HG03575 (cell line): ENCODE measurements at regions not wholly inside any gene's neighbourhood (a gene's known extent, or its start where the extent isn't known, plus 50 kb on each side); places are given as distances from the start of the nearest gene placed in this dataset.

Experiments used
- ATAC-seq: cut with Tn5 transposase; IDR thresholded peaks from one replicate; pipeline ENCODE4 v1.9.1; 2021; ENCODE audit not compliant: unreplicated experiment, insufficient number of reproducible peaks, low FRiP score; ENCODE audit errors: extremely low read depth

DNA sequence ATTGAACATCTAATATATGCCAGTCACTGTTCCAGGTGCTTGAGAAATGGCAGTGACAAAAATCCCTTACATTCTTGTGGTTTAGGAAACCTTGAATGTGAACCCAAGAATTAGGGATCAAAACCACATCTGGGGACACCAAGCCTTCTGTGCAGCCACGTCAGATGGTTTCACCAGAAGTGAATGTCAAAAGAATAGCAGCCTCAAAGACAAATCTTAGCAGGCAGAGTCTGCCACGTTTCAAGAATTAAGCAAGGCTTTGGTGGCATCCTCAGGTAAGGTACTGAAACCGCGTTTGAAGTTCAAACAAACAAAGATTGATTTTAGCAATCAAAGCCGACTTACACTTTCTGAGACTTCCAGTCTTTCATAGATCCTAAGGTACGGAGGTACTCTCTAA is 225.5 kb upstream of the GNAI1 start:
- no peak for ATAC-seq

DNA sequence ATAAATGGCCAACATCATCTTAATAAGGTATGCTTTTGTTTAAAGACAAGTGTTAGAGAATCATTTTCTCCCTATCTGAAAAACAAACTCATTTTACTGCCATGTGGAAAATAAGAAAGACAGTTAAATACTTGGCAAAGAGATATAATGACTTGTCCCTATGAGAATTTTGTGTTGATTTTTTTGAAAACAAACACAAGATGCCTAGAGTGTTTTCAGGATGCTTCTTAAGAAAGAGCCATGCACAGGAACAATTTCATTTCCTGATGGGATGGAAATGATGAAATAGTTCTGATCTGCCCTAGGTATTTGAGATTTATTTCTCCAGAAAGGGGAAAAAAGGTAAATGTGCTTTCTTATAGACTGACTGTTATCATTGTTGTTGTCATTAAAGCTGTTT is 237.5 kb upstream of the GNAI1 start:
- ATAC-seq = no peak

DNA sequence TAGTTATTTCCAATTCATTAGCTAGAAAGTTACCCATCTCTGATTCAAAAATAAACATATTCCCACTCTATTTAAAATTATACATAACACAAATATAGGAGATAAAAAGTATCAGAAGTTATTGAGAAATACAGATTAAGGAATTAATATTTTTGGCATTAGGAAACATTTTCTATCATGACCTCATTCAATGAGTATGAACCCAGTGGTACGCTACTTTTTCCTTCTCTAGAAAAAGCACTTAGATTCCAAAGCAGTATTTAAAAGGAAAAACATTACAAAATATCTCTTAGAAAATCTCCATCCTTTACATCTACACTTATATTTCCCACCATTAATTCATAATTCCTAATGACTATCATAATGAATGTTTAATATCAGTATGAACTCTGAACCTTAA is 240.6 kb upstream of the GNAI1 start:
- ATAC-seq = no peak

DNA sequence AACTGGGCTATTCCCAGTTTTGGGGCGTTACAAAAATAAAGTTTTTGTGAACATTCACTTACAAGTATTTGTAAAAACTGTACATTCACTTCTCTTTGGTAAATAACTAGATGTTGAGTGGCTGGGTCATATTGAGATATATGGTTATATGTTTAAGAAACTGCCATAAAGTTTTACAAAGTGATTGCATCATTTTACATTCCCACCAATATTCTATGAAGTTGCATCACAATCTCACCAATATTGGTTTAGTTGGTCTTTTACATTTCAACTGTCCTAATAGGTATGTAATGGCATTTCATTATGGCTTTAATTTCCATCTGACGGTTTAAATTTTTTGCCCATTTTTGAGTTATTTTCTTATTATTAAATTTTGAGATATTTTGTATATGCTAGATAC is 251.7 kb upstream of the GNAI1 start:
- no peak for ATAC-seq

DNA sequence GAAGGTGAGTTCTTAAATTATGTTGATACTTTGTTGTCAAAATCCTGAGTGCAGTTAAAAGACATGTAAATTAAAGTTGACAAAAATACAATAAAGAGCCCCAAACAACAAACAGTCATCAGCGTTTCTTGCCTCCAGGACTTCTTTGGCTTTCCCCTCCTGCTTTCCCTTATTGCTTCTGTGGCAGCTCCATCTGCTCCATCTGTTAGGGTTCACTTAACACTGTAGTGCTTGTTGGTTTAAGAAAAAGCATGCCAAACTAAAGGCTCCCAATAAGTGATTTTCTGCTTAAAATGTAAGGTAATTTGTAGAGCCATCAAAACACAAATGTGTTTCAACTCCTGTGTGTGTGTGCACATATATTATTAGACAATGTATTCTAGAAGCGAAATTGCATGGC is 254.3 kb upstream of the GNAI1 start:
- no peak for ATAC-seq

DNA sequence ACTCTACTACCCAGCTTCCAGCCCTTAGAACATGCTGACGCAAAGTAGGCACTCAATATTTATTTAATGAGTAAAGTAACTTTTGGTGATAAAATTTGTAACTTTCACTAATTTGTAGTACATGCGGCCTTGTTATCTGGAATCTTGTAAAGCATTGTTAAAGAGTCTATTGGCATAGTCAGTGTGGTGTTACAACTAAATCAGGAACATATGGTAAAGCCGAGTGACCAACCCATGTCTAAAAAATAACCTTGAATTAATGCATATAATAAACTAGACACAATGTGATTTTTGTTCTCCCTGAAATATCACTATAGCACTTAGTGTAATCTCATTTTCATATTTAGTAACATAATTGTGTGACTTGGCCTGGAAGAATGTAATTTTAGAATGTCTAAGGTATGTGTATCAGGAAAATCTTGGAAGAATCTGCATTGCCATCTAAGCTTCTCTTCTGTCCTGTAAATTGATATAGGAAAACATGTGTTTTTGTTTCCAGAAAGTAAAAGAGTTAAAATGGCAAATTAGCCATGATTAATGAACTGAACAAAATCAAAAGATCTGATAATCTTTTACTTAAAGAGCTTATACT is 256.7 kb upstream of the GNAI1 start:
- no peak for ATAC-seq

DNA sequence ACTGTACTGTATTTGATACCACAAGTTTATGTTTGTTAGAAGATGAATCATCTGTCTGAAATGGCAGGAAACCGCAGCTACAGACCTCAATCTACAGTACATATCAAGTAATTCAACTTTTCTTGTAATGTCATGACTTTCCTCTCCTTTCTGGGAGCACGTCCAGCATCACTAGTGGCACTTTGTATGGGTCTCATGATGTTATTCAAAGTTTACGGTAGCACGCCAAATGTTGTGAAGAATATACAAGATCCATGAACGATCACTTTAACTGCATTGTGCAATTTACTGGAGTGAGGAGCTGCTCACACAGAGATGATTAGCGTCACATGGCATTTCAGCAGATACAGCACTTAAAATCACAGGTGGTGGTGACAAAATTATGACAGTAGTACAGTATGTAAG is 257.8 kb upstream of the GNAI1 start:
- ATAC-seq = no peak

DNA sequence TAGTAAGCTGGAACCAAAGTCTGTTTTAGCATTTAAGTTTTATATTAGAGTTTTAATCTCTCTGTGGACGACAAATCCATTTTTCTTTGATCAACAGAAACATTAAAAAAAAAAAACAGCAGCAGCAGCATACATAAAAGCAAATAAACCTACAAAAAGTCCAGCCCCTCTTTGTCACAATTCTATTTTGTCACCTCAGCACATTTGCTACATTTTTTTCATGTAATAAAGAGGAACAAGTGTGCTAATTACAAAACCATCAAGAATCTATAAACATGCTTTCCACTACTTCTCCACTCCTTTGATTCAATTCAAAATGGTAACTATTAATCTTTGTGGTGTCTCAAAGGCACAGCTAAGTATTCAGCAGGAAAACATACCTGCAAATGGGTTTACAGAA is 259.8 kb upstream of the GNAI1 start:
- no peak for ATAC-seq

DNA sequence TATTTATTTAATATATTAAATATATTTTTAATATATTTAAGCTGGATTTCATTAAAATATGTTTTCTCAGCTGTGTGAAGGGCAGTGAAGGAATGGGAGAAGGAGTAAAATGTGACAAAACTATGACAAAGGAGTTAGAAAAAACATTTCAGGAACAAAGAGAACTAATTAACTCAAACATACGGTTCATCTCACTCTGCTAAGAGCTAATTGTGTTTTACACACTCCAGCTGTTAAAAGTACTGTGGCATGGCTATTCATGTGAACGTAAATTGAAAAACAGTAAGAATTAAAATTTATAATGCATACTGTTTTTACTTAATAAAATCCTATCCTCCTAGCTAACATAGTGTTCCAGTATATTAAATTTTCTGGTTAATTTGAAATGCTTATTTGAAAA is 262.5 kb upstream of the GNAI1 start:
- no peak for ATAC-seq

DNA sequence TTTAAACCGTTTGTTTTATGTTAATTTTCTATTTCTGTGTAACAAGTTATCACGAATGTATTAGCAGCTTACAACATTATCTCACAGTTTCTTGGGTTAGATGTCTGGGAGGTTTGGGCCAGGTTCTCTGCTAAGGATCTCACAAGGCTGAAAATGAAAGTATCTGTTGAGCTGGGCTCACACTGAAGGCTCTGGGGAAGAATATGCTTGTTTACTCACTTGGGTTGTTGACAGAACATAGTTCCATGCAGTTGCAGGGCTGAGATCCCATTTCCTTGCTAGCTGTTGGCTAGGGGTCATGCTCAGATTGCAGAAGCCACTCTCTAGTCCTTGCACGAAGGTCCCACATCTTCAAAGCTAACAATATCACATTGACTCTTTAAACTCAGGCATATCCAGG is 266.6 kb upstream of the GNAI1 start:
- no peak for ATAC-seq

DNA sequence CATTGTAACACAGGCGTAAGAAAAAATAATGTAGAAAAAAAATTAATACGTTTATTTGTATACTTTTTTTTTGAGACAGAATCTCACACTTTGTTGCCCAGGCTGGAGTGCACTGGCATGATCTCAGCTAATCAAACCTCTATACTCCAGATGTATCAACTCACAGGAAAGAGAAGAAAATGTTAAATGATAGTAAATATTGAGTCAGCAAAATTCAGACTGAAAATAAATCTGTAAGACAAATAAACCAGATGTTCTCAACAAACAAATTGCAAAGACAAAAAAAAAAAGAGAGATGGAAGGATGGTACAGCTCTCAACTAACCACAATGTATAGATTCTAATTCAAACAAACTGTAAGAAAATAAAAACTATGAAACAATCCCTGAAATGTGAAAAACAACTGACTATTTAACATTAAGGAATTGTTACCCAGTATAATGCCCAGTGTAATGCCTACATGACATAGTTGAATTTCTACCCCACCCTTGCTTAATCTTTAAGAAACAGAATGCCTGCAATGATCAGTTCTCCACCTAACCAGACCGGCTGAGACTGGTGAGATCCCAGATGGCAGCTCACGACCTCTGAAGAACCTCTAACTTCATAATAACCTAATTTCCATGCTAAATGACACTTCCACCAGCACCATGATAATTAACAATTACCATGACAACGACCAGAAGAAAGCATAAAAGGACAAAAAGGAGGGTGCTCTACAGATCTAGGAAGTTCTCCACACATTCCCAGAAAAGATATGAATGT is 272.0 kb upstream of the GNAI1 start:
- no peak for ATAC-seq

DNA sequence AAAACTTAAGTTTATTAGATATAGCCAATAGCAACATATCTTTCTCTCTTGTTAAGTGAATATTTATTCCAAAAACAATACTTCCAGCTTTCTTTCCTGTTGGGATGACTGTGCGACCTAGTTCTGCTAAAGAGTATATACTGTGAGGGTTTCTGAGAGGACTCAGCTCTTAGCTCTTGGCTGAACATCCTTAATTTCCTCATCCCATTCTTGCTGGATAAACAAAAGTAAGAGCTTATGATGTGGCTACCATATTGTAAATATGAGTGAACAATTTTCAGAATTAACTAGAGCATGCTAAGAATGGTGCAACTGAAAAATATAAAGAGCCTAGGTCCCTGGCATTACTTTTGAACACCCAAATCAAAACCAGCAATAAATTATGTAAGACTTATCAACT is 279.5 kb upstream of the GNAI1 start:
- no peak for ATAC-seq

DNA sequence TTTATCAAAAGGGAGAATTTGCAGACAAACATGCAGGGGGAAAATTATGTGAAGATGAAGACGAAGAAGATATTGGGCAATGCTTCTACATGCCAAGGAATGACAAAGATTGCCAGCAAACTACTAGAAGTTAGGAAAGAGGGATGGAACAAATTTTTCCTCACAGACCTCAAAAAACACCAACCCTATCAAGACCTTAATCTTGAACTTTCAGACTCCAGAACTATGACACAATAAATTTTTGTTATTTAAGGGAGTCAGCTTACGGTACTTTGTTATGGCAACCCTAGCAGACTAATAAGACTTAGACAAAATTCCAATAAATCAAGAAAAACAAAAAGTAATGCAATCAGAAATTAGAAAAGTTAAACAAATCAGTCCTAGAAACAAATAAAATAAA is 280.0 kb upstream of the GNAI1 start:
- no peak for ATAC-seq

DNA sequence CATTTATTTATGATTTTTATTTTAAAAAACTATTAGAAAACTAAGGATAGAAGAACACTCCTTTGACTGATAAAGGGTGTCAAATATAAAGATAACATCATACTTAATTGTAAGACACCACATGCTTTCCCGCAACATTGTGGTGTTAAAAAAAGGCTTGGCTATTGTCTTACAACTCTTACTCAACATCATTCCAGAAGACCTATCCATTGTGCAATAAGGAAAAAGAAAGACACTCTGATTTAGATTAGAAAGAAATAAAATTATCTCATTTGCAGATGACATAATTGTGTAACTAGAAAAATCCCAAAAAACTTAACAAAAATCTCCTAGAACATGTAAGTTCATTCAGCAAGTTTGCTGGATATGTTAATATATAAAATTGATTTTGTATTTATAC is 296.7 kb upstream of the GNAI1 start:
- ATAC-seq = no peak

DNA sequence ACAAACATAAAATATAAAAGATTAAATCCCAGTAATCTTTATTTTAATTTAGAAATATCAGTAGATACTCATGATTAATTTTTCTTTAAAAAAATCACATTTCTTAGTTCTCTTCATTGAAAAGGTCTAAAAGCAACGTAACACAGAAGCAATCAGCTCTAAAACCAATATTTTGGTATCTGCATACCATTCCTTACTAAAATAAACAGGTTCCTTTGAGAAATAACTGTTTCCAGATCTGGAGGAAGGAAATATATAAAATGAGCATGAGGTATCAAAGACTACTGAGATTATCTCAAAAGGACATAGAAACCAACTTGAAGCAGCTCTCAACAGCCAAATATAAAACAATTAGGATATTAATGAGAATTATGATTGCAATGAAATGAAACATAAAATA is 301.0 kb upstream of the GNAI1 start:
- no peak for ATAC-seq

DNA sequence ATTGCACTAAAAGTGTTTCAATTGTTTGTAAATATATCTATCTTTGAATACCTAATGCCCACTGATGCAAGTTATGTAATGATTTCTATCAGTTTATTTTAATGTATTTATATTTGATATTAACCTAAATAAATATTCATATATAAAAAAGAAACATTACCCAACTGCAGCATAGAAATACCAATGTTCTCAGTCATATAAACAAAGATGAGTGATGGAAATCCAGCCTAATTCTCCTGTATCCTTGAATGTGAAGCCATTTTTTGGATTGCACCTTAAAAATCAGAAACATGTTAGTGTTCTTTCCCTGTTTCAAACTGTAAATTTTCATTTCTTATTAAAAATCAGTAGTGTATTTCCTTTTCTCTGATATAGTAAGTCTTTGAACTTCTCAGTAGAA is 305.8 kb upstream of the GNAI1 start:
- ATAC-seq = no peak

DNA sequence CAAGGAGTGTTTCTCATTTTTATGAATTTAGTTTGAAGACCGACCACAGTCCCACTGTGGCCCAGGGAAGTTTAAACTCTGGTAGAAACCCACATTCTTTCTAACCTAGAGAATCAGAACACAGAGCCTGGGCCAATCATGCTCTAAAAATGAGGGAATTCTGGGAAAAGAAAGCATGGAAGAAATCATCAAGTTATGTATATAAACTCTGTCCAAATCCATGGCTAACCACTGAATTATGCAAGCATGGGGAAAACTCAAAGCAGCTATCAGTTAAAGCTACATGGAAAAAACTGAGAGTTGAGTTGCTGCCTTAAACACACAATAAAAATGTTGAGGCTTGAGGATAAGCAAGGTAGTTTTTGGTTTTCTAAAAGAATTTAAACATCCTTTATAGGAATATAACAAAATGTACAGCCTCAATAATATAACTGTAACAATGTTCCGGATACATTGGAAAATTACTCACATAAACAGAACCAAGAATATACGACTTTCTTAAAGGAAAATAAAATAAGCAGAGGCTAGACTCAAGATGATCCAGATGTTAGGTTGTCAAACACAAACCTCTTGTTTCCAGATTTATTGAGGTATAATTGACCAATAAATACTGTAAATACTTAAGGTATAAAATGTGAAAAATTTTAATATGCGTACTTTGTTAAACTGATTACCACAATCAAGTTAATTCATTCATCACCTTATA is 311.2 kb upstream of the GNAI1 start:
- no peak for ATAC-seq

DNA sequence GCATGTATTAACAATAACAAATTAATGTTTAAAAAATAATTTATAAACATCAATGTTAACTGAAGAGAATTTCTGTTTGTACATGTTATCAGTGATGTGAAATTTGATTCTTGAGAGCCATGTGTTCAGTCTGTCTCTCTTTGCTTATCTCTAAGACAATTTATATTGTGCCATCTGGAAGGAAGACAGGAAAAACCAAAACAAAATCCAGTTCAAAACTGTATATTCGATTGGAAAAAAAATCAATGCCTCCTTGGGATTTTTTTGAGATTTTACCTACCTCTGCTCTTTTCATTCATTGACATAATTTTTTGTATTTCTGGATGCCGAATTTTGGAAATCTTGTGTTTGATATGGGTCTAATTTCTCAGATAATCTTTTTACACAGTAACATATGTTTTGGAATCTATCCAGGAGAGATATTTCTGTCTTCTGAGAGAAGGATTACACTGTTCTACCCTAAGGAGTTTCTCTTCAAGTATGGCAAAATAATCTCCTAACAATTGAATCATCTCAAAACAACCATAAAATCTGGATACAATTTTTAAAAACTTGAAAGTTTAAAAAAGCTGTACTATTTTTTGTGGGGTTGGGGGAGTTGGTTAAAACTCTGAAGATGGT is 311.9 kb upstream of the GNAI1 start:
- no peak for ATAC-seq

DNA sequence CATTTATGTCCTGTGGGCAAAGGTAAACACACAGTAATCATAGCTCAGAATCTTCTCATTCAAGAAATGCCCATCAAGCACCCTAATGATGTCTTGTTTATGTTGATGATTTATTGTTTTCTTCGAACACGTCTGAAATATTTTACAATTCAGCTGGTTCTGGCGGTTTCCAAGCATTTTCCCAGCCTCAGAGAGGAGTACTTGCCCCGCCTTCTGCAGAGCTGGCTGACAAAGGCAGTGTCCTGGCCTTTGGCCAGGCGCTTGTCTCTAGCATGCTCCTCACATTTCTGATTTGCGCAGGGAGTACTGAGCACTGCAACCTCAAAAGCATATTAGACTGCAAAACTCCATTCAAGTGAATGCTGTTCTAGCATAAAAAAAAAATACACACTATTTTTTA is 314.2 kb upstream of the GNAI1 start:
- no peak for ATAC-seq

DNA sequence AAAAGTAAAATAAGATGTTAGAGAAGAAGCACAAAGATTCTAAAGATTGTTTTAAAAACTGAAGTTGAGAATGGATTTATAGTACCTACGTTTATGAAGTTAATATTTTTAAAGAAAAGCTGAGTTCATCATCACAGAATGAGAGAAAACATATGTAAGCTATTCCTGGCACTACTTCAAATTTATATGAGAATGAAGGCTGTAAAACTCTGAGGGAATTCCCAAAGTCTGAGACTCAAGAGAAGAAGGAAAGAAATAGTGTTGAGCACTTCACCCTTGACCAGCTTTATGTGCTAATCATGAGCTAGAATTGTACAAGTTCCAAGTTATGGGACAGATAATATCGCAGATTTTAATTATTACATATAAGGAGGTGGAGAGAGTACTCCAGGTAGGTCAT is 323.7 kb upstream of the GNAI1 start:
- ATAC-seq = no peak
